Neural cell (in vitro differentiated cells): ENCODE measurements at regions not wholly inside any gene's neighbourhood (a gene's known extent, or its start where the extent isn't known, plus 50 kb on each side); places are given as distances from the start of the nearest gene placed in this dataset.

Source experiments
- H2AFZ ChIP-seq: fragments of 200-600, 300-800 bp; sonication (generic), shearing (Covaris generic); 2 replicates; pipeline ENCODE4 v1.6.0; 2014; ENCODE audit warnings: low read depth, mild to moderate bottlenecking, antibody characterized with exemption, low read length, moderate library complexity
- H3F3A ChIP-seq: fragments of 200-600 bp; shearing (Covaris generic); 2 replicates; pipeline ENCODE4 v1.6.1; 2016; ENCODE audit warnings: mild to moderate bottlenecking, moderate library complexity, mixed read lengths, antibody characterized with exemption, low read length; ENCODE audit not compliant: insufficient read depth, poor library complexity, severe bottlenecking
- H3K27ac ChIP-seq: fragments of 200-600, 300-800 bp; sonication (generic), shearing (Covaris generic); 2 replicates; pipeline ENCODE4 v1.5.1; 2014; ENCODE audit warnings: mild to moderate bottlenecking, low read length, moderate library complexity
- H3K27me3 ChIP-seq: fragments of 300-800, 200-600 bp; sonication (generic), shearing (Covaris generic); 2 replicates; pipeline ENCODE4 v1.6.0; 2014; ENCODE audit warnings: mild to moderate bottlenecking, low read depth, low read length, moderate library complexity; ENCODE audit not compliant: insufficient read depth
- H3K36me3 ChIP-seq: fragments of 300-800, 200-600 bp; sonication (generic), shearing (Covaris generic); 2 replicates; pipeline ENCODE4 v1.5.1; 2014; ENCODE audit warnings: mild to moderate bottlenecking, antibody characterized with exemption, low read length, moderate library complexity; ENCODE audit not compliant: insufficient read depth
- H3K4me2 ChIP-seq: fragments of 300-800, 200-600 bp; sonication (generic), shearing (Covaris generic); 2 replicates; pipeline ENCODE4 v1.6.0; 2014; ENCODE audit warnings: mild to moderate bottlenecking, low read length
- H3K4me3 ChIP-seq: fragments of 300-800, 200-600 bp; sonication (generic), shearing (Covaris generic); 2 replicates; pipeline ENCODE4 v1.5.1; 2014; ENCODE audit warnings: mild to moderate bottlenecking, low read length, moderate library complexity
- H3K79me2 ChIP-seq: fragments of 200-600 bp; shearing (Covaris generic); replicated peaks from 2 replicates; pipeline ENCODE4 v1.6.0; 2014; ENCODE audit warnings: mild to moderate bottlenecking, low read length, moderate library complexity; ENCODE audit not compliant: insufficient read depth
- H3K9ac ChIP-seq: fragments of 300-800, 200-600 bp; sonication (generic), shearing (Covaris generic); 2 replicates; pipeline ENCODE4 v1.6.1; 2016; ENCODE audit warnings: mild to moderate bottlenecking, low read length, mixed read lengths
- H3K9me2 ChIP-seq: fragments of 200-600 bp; shearing (Covaris generic); 2 replicates; pipeline ENCODE4 v1.6.1; 2016; ENCODE audit warnings: mild to moderate bottlenecking, low read length, mixed read lengths; ENCODE audit not compliant: insufficient read depth
- H3K9me3 ChIP-seq: fragments of 200-600, 300-800 bp; sonication (generic), shearing (Covaris generic); 2 replicates; pipeline ENCODE4 v1.6.1; 2016; ENCODE audit warnings: mild to moderate bottlenecking, mixed run types, low read length, moderate library complexity, mixed read lengths
- H4K20me1 ChIP-seq: fragments of 200-600 bp; shearing (Covaris generic); 2 replicates; pipeline ENCODE4 v1.6.1; 2016; ENCODE audit warnings: mild to moderate bottlenecking, mixed run types; ENCODE audit not compliant: insufficient read depth
- EP300 ChIP-seq: fragments of 450-650 bp; conservative IDR thresholded peaks from 2 replicates; pipeline ENCODE4 v1.6.1; 2014; ENCODE audit warnings: antibody characterized with exemption, mild to moderate bottlenecking, moderate library complexity; ENCODE audit not compliant: poor library complexity, severe bottlenecking
- EZH2 ChIP-seq: fragments of 200-600, 300-800 bp; shearing (Covaris generic), sonication (generic); IDR thresholded peaks from 2 replicates; pipeline ENCODE4 v1.6.1; 2014; ENCODE audit warnings: antibody characterized with exemption, low read length, borderline replicate concordance, mild to moderate bottlenecking; ENCODE audit not compliant: insufficient read depth, poor library complexity, severe bottlenecking
- MXI1 ChIP-seq: fragments of 450-650 bp; conservative IDR thresholded peaks from 2 replicates; pipeline ENCODE4 v1.6.1; 2014; ENCODE audit warnings: antibody characterized with exemption, mild to moderate bottlenecking; ENCODE audit not compliant: poor library complexity, severe bottlenecking
- POLR2AphosphoS5 ChIP-seq: IDR thresholded peaks from 2 replicates; pipeline ENCODE4 v1.6.1; 2012
- RAD21 ChIP-seq: fragments of 450-650 bp; conservative IDR thresholded peaks from 2 replicates; pipeline ENCODE4 v1.6.1; 2014; ENCODE audit warnings: antibody characterized with exemption, mild to moderate bottlenecking, moderate library complexity
- SMC3 ChIP-seq: fragments of 450-650 bp; conservative IDR thresholded peaks from 2 replicates; pipeline ENCODE4 v1.6.1; 2014; ENCODE audit warnings: antibody characterized with exemption, mild to moderate bottlenecking, moderate library complexity; ENCODE audit not compliant: poor library complexity
- TAF1 ChIP-seq: IDR thresholded peaks from 2 replicates; pipeline ENCODE4 v1.6.1; 2012; ENCODE audit warnings: low read depth
- TF ChIP-seq, protein P1 (sequence below): fragments of 450-650 bp; IDR thresholded peaks from 2 replicates; pipeline ENCODE4 v1.5.1; 2014; ENCODE audit warnings: antibody characterized with exemption, mild to moderate bottlenecking, moderate library complexity; ENCODE audit not compliant: poor library complexity, severe bottlenecking
- TF ChIP-seq, protein P2 (sequence below): IDR thresholded peaks from 2 replicates; pipeline ENCODE4 v1.6.1; 2012; ENCODE audit warnings: borderline replicate concordance

DNA sequence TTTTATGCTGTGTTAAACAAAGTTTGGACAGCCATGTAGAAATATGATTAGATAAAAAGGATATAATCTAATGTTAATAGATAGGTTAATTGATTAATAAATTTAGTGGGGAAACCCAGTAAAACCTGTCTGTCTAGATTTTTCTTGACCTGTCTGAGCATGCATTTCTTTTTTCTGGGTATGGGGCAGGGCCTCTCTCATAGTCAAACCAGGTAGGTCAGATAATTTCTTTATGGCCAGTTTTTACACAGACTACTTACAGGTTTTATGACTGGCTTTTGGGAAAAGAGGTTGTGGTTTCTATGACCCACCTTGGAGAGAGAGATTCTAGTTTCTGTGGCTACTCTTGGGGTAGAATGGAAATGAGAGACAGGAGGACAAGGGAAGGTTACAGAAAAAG is 135.6 kb upstream of the EPHA5 start:
- H3K36me3 ChIP-seq = no peaks in the 10 kb centered on the region
- no peak overlapping the region for H3K4me2 ChIP-seq
- no peaks in the 10 kb centered on the region for H3K9me2 ChIP-seq
- no peaks in the 10 kb centered on the region for H3K79me2 ChIP-seq
- H3K27me3 ChIP-seq = no peaks in the 10 kb centered on the region
- no peaks in the 10 kb centered on the region for H3K9me3 ChIP-seq
- no peak overlapping the region for H3K9ac ChIP-seq
- no peak overlapping the region for H3K27ac ChIP-seq
- TF ChIP-seq EP300 = no peak
- TF ChIP-seq EZH2 = no peak
- no peak for TF ChIP-seq POLR2AphosphoS5
- TF ChIP-seq, protein P1, sequence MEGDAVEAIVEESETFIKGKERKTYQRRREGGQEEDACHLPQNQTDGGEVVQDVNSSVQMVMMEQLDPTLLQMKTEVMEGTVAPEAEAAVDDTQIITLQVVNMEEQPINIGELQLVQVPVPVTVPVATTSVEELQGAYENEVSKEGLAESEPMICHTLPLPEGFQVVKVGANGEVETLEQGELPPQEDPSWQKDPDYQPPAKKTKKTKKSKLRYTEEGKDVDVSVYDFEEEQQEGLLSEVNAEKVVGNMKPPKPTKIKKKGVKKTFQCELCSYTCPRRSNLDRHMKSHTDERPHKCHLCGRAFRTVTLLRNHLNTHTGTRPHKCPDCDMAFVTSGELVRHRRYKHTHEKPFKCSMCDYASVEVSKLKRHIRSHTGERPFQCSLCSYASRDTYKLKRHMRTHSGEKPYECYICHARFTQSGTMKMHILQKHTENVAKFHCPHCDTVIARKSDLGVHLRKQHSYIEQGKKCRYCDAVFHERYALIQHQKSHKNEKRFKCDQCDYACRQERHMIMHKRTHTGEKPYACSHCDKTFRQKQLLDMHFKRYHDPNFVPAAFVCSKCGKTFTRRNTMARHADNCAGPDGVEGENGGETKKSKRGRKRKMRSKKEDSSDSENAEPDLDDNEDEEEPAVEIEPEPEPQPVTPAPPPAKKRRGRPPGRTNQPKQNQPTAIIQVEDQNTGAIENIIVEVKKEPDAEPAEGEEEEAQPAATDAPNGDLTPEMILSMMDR = no peak
- TF ChIP-seq SMC3 = no peak
- TF ChIP-seq, protein P2, sequence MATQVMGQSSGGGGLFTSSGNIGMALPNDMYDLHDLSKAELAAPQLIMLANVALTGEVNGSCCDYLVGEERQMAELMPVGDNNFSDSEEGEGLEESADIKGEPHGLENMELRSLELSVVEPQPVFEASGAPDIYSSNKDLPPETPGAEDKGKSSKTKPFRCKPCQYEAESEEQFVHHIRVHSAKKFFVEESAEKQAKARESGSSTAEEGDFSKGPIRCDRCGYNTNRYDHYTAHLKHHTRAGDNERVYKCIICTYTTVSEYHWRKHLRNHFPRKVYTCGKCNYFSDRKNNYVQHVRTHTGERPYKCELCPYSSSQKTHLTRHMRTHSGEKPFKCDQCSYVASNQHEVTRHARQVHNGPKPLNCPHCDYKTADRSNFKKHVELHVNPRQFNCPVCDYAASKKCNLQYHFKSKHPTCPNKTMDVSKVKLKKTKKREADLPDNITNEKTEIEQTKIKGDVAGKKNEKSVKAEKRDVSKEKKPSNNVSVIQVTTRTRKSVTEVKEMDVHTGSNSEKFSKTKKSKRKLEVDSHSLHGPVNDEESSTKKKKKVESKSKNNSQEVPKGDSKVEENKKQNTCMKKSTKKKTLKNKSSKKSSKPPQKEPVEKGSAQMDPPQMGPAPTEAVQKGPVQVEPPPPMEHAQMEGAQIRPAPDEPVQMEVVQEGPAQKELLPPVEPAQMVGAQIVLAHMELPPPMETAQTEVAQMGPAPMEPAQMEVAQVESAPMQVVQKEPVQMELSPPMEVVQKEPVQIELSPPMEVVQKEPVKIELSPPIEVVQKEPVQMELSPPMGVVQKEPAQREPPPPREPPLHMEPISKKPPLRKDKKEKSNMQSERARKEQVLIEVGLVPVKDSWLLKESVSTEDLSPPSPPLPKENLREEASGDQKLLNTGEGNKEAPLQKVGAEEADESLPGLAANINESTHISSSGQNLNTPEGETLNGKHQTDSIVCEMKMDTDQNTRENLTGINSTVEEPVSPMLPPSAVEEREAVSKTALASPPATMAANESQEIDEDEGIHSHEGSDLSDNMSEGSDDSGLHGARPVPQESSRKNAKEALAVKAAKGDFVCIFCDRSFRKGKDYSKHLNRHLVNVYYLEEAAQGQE = no peak
- TF ChIP-seq MXI1 = no peak
- no peak for TF ChIP-seq TAF1
- no peak for TF ChIP-seq RAD21
- H3K4me3 ChIP-seq = no peak overlapping the region
- no peaks in the 10 kb centered on the region for H4K20me1 ChIP-seq
- no peak overlapping the region for H2AFZ ChIP-seq
- no peaks in the 10 kb centered on the region for H3F3A ChIP-seq

DNA sequence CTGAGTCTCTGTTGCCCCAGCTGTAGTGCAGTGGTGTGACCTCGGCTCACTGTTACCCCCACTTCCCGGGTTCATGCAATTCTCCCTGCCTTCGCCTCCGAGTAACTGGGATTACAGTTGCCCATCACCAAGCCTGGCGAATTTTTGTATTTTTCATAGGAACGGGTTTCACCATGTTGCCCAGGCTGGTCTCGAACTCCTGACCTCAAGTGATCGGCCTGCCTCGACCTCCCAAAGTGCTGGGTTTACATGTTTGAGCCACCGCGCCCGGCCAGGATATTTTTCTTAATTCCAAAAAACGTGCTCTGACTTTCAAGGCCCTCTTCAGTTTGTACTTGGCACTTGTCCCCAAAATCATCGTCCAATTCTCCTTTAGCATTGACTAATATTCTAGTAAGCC is 129.2 kb upstream of the EPHA5 start:
- no peak overlapping the region for H3K9ac ChIP-seq
- H3K4me2 ChIP-seq = no peak overlapping the region
- no peaks in the 10 kb centered on the region for H3K9me3 ChIP-seq
- H3K27ac ChIP-seq = no peak overlapping the region
- H3K36me3 ChIP-seq = no peaks in the 10 kb centered on the region
- H3K27me3 ChIP-seq = no peaks in the 10 kb centered on the region
- TF ChIP-seq, protein P2 = no peak
- TF ChIP-seq MXI1 (no peak), EP300 (no peak), SMC3 (no peak), RAD21 (no peak), EZH2 (no peak), TAF1 (no peak), POLR2AphosphoS5 (no peak)
- TF ChIP-seq, protein P1 = no peak
- H4K20me1 ChIP-seq = no peaks in the 10 kb centered on the region
- H3F3A ChIP-seq = no peaks in the 10 kb centered on the region
- no peaks in the 10 kb centered on the region for H3K9me2 ChIP-seq
- no peaks in the 10 kb centered on the region for H3K79me2 ChIP-seq
- no peak overlapping the region for H3K4me3 ChIP-seq
- no peak overlapping the region for H2AFZ ChIP-seq
